ENCODE measurements at regions not wholly inside any gene's neighbourhood (a gene's known extent, or its start where the extent isn't known, plus 50 kb on each side); places are given as distances from the start of the nearest gene placed in this dataset.
"Not testable (repeated sequence)": the region's sequence is repeated elsewhere in the genome, so short reads cannot be mapped to it uniquely, and the experiment has no call there.

DNA sequence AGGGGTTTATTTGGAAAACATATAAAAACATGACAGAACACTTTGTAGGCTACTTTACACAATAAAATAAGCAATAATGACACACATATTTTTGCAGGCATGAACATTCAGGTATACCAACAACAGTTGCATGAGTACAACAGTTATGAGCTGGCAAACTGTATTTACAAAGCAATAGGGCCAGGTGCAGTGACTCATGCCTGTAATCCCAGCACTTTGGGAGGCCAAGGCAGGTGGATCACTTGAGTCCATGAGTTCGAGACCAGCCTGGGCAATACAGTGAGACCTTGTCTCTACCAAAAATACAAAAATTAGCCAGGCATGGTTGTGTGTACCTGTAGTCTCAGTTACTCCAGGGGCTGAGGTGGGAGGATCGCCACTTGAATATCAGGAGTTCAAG, 101.1 kb downstream of the BMP4 start:
- DNase-seq = no peak

DNA sequence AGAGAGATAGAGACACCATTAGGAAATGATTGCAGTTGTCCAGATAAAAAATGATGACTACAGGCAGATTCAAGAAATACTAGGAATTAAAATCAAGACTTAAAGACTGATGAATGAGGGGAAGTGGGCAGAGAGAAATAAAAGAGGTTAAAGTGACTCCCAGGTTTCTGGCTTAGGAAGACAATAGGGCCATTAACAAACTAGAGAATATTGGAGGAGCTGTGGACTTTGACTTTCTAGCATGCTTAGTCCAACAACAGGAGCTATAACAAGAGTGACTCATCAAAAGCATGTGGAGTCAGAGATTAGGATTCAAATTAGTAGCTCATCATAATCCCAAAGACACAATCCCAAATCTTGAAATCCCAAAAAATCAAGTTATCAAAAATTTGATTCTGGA, 101.5 kb downstream of the BMP4 start:
- no peak for DNase-seq

DNA sequence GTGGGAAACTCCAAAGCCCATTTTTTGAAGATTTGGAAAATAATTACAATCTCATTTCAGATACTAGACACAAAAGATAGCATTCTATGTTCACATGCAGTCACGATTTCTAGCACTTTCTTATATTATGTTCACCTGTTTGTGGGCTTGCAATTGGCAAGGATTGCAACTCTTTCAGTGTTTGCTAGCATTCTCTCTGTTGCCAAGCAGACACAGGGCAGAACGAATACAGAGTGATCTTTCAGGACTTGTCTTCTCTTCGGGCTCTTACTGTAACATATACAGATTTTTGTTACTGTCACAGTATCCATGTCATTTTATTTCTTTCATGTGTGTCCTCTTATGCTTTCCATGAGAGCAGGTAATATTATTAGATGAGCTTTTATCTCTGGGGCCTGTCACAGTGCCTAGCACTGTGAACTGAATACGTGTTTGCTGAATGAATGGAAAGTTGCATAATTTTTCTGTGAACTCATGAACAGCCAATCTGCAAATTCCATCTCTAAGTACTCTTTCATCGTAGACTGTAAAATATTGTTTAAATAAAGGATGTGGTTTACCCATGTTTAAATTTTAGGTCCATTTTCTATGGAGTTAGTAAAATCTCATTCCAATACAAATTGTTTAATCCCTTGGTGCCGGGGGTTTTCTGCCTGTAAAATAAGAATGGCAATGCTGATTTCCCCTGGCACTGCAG, 105.1 kb downstream of the BMP4 start:
- no peak for DNase-seq

DNA sequence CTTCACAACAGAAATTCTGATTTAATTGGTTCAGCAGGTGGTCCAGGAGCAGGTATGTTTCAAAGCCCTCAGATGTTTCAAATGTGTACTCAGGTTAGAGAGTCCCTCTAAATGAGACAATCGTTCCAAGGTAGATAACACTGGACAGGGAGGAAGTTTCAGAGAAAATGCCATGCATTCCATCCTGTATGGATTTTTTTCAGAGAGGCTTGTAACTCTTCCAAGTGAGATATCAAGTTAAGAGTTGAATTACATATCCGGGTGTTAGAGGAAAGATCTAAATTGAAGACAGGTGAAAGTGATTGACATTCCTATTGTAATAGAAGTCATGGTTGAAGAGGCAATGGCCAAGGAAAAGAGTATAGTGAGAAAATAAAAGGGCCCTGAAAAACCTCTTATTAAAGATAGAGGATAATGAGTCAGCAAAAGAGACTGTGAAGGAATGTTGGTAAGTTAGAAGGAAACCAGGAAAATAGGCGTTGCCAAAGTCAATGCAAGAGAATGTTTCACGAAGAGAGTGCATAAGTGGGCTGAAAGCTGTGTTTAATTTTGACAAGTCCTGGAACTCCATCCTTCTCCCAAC, 105.8 kb downstream of the BMP4 start:
- DNase-seq = no peak

DNA sequence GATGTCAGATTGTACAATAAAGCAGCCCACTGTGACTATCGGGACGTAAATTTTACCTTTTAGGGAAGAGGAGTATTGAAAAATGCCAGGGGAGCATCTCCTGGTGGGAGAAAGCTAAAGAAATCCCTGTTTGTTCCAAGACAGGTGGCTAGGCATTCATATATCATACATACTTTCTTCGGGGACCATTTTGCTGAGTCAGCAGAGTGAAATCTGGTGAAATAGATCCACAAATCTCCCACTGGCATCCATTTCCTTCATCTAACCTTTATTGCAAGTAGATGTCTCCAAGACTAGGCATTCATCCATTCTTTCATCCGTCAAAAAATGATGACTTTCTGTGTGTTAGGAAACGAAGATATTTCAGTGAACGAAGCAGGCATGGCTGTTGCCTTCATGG, 107.1 kb downstream of the BMP4 start:
- no peak for DNase-seq

DNA sequence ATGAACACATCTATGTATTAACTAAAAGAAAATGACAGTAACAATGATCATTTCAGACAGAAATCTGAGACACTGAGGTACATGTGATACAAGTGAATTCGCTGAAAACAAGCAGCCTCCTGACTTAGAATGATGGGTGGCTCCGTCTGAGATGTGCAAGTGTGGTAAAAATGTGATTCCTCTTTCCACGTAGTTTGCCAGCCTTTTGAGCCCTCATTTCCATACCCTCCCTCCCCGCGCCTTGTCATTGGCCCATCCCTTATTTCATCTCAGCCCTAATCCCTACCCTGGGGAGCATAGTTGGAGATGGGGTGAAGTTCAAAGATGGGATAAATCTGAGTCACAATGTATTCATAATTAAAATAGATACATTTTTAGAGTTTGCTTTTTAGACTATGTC, 107.8 kb downstream of the BMP4 start:
- no peak for DNase-seq

DNA sequence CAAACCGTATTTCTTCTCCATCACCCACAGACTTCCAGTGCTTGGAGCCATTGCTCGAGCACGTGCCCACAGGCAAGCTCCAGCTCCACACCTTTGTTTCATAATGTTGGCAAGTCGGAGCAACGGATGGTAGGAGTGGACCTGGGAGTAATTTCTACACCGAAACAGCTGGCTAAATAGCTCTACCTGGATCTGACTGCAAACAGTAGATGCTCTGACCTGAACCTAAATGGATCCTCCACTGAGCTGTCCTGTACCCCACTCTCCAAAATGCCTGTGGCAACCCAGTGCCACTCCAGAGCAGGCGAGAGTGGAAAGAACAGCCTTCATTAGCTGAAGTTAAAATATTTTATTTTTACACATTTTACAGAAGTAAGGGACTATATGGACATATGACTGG, 108.7 kb downstream of the BMP4 start:
- DNase-seq = no peak

DNA sequence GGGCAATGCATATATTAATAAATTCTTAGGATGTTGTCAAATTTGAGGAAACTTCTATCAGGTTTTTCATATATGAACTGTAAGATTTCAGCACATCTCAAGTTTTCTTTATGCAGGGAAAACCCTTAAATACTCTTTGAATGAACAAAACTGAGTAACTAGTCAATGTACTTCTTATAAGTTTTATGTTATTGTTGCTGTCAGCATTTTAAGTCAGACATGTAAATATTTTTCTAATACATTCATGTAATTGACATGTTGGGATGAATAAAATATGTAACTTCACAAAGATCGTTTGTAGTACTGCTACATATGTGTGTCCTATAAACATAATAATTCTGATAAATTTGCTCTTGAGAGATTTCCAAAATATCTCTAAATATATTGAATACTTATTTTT, 109.6 kb downstream of the BMP4 start:
- no peak for DNase-seq

DNA sequence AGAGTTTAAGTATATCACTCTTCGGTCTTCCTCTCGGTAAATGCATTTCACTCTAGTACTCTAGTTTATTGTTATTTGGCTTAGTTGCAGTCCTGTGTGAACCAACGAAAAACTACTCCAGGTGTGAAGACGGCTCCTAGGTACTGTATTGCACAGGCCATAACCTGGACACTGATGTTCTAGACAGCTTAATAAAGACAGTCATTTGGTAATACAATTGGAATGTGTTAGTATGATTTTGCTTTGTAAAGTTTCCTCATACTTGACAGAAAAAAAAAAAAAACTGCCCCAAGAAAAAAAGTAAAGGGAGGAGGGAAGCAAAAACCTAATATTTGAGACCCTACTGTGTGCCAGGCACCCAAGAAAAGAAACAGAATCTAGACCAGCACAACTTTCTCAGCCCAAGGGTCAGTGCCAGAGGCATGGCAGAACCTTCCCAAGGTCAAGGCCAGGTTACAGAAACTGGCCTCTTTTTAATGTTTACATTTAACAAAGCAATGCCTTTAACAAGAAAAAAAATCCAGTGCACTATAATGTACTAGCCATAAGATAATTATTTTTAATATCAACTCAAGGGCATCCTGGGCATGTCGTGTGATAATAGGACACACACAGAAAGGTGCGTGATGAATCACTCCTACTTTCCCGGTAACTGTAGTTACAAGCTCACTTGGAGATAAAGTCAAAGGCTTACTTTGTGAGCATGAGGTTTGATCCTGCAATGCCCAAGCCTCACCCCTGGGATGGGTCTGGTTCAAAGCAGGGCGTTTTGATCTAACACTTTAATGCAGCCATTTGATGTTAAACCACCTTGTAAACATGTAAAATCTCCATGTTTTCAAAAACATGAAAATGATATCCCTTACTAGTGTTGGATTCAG, 110.6 kb downstream of the BMP4 start:
- DNase-seq = no peak

DNA sequence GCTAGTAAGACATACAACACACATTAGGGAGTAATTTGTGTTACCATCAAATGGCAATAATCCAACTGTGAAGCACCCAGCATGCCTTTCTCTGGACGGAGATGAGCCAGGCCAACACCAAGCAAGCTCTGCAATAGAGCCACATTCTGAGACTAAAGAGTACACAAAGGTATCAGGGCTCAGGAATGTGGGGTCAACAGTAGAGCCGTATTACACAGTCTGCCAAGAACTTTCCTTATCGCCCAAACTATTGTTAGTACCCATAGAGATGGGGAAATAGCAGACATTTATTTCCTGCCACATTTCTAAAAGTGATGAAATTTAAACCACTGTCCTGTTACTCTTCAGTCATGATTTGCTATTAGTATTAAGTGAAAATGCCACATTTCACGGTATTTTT, 113.7 kb downstream of the BMP4 start:
- no peak for DNase-seq

DNA sequence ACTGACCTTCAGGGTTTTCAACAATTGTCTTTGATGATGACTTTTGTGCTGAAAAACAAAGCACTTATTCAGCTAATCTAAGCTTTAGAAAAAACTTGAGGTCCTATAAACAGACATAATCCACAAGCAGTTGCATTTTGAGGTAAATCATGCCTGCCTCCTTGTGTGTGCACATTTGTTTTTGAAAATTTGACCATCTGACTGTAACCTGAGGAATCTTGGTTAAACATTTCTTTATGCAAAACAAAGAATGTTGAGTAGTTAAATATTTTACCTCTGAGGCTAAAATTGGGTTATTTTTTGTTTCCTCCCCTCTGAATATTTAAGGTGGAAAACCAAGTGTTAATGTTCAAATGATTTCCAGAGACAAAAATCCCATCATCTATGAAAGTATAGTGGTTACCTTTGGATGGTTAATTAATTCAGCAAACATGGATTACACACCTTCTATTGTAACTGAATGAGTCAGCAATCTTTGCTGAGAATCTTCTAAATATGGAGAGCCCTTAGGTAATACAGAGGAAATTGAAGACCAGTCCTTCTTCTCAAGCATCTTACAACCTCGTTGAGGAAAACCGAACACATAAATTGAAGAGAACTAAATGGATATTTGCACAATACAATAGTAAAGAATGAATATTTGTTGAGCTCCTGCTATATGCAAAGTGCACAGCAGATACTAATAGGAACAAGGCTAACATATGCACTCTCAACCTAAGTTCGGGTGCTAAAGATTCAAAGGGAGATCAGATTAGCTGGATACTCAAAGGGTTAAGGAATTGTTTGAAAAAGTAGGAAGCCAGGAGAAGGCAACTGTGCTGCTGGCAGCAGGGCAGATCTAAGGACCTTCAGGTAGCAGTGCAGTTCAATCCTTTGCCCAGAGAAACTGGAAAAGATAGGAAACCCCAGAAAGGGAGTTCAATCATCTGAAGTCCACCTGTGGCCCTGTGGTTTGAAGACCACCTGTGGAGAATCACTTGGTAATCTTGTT, 115.2 kb downstream of the BMP4 start:
- no peak for DNase-seq

DNA sequence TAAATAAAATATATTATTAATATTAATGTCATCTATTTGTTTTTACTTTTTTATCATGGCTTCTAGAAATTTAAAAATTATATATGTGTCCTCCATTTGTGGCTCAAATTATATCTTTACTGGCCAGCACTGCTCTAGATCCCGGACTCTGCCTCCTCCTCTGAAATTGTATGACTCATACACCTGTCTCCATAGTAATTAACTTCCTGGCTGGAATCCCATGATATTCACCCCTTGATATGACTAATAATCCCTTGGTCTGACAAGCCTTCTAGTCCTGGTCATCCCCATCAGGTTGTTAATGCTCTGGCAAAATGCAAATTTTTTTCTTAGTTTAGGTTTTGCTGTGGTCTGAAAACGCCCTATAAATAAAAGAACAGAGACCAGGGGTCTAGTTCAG, 116.2 kb downstream of the BMP4 start:
- DNase-seq = no peak

DNA sequence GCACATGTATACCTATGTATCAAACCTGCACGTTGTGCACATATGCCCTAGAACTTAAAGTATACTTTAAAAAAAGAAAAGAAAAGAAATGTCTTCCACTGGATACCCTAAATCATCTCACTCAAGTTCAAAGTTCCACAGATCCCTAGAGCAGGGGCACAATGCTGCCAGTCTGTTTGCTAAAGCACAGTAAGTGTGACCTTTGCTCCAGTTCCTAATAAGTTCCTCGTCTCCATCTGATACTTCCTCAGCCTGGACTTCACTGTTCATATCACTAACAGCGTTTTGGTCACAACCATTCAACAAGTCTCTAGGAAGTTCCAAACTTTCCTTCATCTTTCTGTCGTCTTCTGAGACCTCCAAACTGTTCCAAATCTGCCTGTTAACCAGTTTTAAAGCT, 118.3 kb downstream of the BMP4 start:
- DNase-seq = no peak

DNA sequence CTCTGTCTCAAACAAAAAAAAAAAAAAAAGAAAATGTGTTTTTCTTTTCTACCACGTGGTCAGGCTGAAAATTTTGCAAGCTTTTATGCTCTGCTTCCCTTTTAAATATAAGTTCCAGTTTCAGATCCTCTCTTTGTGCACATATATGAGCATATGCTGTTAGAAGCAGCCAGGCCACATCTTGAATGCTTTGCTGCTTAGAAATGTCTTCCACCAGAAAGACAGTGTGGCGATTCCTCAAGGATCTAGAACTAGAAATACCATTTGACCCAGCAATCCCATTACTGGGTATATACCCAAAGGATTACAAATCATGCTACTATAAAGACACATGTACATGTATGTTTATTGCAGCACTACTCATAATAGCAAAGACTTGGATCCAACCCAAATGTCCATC, 119.0 kb downstream of the BMP4 start:
- DNase-seq = not testable (repeated sequence)

DNA sequence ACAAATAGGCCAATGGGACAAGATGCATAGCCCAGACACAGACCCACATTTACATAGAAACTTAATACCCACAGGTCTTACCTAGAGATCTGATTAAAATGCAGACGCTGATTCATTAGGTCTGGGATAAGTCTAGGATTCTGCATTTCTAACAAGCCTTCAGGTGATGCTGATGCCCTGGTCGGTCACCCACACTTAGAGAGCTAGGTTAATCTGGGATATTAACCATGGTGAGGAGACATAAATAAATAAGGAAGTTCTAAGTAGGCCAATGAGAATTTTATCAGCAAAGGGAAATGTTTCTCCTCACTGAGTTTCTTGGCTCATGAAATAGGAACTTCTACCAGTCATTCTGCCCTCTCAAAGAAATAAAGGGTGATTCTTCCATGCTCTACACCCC, 120.1 kb downstream of the BMP4 start:
- no peak for DNase-seq

DNA sequence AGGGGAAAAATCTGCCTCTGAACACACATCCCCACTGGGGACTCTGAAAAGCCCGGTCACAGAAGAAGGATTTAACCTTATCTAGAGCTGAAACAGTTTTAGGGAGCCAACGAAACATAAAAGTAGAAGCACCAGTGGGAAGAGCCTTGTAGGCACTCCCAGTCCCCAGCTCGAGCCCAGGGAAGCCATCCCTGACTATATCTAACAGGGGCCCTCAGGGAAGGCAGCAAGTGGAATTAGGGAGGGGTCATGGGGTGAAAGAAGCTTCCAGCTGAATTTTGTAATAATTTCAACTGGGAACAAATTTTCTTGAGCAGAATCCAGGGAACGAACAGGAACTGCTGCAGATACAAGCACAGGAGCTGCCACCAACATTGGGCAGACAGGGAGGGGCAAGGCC, 127.8 kb downstream of the BMP4 start:
- no peak for DNase-seq

DNA sequence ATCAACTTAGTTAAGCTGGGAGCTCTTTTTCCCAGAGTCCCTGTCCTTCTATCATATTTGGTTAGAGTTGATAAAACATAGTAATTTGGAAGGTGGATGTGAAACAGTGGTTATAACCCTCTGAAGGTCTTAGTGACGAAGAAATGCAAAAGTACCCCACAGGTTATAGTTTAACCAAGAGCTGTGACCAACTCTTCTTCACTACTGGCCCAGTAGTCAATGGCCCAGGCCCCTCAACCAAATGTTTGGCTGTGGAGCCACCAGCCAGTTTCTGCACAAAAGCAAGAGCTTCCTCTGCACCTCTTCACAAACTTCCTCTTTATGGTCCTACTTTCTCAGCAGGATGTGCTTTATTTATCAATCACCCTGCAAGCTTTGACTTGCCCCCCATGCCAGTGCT, 132.6 kb downstream of the BMP4 start:
- DNase-seq = no peak

DNA sequence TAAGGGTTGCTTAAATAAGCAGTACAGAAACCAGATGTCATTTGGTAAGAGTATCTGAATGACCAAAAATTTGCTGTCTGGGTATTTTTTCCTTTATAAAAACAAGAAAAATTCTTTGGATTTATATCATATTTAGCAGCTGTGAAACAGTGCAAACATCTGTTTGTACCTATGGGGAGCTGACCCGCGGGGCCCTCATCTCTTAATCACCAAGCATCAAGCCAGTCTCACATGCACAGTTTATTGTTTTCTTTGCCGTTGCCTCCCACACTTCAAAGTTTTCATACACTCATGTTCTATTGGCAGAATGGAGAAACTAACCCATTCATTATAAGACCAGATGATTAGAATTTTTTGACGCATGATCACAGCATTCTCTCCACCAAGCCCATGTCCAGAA, 142.2 kb downstream of the BMP4 start:
- no peak for DNase-seq

DNA sequence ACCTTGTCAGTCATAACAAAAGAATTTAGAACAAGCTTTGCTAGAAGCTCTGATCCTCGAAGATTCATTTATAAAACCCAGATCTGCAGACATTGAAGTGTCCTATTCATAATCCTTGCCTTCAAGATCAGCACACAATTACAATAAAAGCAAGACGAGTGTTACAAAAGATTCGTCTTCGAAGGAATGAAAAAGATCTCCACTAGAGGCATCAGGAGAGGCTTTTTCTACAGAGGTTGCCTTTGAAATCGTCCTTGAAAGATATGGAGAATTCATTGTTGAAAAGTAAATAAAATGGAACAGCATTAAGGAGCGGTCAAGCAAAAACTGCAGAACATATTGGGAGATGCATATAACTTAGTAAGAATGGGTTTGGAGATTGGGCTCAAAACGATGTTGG, 146.4 kb downstream of the BMP4 start:
- DNase-seq = no peak

DNA sequence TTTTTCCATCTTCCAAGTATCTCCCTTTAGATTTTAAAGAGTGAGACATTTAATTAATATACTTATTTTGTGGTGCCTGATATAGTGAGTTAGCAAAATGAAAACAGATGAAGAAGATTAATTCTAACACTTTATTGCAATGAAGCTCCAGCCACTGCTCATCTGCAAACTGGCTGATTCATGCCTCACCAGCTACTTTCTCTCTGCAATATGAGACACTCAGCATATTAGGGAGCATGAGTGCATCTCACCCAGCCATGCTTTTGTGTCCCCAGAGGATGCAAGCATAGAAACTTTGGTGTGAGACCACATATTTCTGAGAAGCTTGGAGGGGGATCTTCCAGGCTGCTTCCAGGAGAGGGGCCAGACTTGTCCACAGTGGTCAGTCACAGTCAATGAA, 148.6 kb downstream of the BMP4 start:
- no peak for DNase-seq

DNA sequence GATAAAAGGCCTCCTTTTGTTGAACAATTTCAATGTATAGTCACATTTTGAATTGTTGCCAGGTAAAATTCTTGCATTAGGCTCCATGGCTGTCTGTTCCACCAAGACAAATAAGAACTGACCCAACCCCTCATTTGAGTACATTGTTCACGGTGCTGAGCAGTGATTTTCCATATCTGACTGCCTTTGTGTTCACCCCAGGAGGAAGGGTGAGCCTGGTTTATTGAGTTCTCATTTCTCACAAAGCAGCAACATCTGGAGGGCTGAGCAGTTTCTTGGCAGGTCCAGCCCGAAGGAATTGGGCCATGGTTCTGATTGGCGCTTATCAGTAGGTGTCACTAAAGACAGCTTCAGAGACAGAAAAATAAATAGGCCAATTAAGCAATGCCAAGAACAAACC, 149.1 kb downstream of the BMP4 start:
- no peak for DNase-seq

DNA sequence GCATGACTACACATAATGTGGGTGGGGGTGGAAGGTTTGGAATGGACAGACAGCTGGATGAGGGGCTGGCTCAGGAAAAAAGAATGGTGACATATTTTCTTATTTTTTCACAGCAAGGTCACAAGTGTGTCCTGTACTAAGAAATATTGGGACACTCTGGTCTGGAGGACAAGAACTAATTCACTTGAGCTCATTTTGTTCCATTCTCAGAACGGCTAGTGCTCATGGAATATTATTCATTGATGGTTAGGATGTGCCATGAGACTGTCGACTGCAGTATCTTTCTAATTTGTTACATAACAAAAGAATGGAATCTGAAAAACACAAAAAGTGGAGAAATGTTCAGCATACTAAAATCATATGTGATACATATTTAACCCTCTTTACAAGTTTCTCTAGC, 149.5 kb downstream of the BMP4 start:
- DNase-seq = no peak

DNA sequence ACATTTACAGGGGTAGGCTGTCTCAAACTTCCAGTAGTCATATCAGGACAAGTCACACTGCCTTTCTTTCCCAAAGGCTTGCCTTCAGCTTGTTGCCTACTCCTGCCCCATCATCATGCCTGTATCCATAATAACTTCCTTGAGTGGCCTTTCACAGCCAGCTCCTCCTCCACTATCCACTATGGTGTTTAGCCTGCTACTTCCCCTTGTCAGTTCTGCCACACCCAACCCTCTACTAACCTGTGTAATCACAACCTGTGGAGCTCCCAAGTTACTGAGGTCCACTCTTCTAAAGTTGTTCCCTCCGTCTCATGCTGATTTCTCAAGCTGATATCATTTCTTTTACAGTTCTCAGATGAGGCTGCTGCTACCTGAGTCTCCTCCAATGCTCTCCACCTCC, 159.9 kb downstream of the BMP4 start:
- no peak for DNase-seq
